Lower leg skin (tissue), 4 donors: ENCODE measurements at regions not wholly inside any gene's neighbourhood (a gene's known extent, or its start where the extent isn't known, plus 50 kb on each side); places are given as distances from the start of the nearest gene placed in this dataset.

Experiments
- DNase-seq, 2 donors: peaks; one replicate each; pipeline ENCODE4 v3.0.0-alpha.2; 2019; ENCODE audit warnings: low spot score in 2 of 2
- H3K4me3 ChIP-seq: fragments of 200-600 bp; sonication (generic); 2 replicates; pipeline ENCODE4 v1.5.1; 2017; ENCODE audit warnings: mild to moderate bottlenecking, low read depth; ENCODE audit not compliant: poor library complexity, severe bottlenecking
- POLR2A ChIP-seq, 2 donors: fragments of 450-650 bp; IDR thresholded peaks; one replicate each; pipeline ENCODE4 v1.6.1; 2016 to 2017; ENCODE audit warnings: antibody characterized with exemption in 2 of 2, mild to moderate bottlenecking in 1 of 2, moderate library complexity in 1 of 2
- WGBS, 2 donors: methylation state at CpG; one replicate each; pipeline ENCODE4 v1.1.5; 2018; 5-methylcytosine and 5-hydroxymethylcytosine counted together
- intact Hi-C: fragments of 100-400 bp; cut with DNase I; formaldehyde crosslinking; loops from one replicate; pipeline ENCODE4 v1.15.0; 2023; ENCODE audit warnings: low total_unique reads
- TF ChIP-seq, protein P1 (sequence below), 3 donors: fragments of 450-650 bp; IDR thresholded peaks; one replicate each; pipeline ENCODE4 v1.5.1; 2016; ENCODE audit warnings: antibody characterized with exemption in 3 of 3, mild to moderate bottlenecking in 3 of 3, moderate library complexity in 2 of 3

DNA sequence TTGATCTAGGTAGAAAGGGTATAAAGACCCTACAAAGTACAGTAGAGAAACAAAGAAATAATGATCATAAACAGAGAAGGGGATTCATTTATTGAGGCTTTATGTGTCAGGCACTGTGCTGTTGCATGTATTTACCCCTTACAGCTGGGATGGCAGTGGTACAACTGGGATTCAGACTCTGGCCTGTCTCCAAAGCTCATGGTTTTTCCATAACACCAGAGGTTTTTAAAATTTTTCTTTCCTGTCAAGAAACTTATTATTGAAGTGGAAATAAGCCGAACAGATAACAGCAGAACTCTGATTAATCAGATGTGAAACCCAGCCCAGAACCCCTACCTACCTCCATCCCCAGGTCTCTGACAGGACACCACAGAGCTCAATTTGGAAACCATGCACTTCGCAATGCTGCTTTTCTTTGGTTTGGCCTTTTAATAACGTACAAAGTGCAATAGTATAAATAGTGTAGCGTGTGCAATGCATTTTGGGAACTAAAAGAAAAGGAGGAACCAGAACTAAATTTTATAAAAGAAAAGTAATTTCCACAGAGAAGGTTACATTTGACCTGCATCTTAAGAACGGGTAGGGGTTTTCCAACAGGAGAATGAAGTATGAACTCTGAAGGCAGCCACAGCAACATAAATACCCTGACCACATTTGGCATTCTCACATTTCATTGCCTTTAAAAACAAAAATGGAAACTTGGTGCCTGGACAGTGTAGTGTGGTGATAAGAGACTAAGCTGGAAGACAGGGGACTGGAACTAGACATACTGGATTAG is 92.0 kb upstream of the S1PR1 start:
- intact Hi-C loops, result no loop called here
- no peak overlapping the region for H3K4me3 ChIP-seq
- DNase-seq, result no peak
- WGBS, 2 donors, result 87 to 92% methylated on average over 5 of the region's 5 CpGs
- no peak for TF ChIP-seq POLR2A (IDR thresholded peaks at IDR 0.05)
- TF ChIP-seq, protein P1, sequence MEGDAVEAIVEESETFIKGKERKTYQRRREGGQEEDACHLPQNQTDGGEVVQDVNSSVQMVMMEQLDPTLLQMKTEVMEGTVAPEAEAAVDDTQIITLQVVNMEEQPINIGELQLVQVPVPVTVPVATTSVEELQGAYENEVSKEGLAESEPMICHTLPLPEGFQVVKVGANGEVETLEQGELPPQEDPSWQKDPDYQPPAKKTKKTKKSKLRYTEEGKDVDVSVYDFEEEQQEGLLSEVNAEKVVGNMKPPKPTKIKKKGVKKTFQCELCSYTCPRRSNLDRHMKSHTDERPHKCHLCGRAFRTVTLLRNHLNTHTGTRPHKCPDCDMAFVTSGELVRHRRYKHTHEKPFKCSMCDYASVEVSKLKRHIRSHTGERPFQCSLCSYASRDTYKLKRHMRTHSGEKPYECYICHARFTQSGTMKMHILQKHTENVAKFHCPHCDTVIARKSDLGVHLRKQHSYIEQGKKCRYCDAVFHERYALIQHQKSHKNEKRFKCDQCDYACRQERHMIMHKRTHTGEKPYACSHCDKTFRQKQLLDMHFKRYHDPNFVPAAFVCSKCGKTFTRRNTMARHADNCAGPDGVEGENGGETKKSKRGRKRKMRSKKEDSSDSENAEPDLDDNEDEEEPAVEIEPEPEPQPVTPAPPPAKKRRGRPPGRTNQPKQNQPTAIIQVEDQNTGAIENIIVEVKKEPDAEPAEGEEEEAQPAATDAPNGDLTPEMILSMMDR (IDR thresholded peaks at IDR 0.05), result no peak

DNA sequence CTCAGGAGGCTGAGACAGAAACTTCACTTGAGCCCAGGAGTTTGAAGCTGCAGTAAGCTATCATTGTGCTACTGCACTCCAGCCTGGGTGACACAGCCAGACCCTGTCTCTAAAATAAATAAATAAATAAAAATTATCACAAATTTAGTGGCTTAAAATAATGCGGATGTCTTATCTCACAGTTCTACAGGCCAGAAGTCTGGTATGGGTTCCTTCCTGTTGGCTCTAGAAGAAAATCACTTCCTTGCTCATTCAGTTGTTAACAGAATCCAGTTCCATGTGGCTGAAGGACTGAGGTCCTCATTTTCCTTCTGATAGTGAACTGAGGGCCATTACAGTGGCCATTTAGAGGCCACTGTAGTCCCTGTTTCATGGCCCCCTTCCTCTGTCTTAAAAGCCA is 94.6 kb upstream of the S1PR1 start:
- intact Hi-C loops, result no loop called here
- H3K4me3 ChIP-seq, result no peak overlapping the region
- TF ChIP-seq, protein P1 (IDR thresholded peaks at IDR 0.05), result no peak
- TF ChIP-seq POLR2A (IDR thresholded peaks at IDR 0.05), result no peak
- DNase-seq, result no peak
- WGBS, 2 donors, result 79 to 89% methylated on average over 1 of the region's 1 CpG

DNA sequence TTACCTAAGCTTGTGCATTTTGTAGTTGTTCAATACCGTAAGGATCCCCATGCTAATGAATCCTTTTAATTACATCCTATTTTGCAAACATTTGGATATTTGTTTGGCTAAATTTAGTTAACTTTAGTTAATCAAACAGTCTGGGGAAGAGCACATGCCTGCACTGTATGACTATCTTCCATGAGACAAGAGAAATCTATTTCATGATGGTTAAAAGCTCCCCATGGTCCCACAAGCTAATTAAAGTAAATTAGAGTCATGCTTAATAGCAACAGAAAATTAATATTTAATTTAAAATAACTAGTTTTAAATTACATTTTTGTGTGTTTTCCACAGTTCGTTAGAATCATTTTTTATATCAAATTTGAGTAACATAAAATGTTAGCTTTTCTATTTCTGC is 95.4 kb upstream of the S1PR1 start:
- DNase-seq, result no peak
- WGBS, 2 donors, result 93 to 97% methylated on average over 2 of the region's 2 CpGs
- TF ChIP-seq, protein P1 (IDR thresholded peaks at IDR 0.05), result no peak
- TF ChIP-seq POLR2A (IDR thresholded peaks at IDR 0.05), result no peak
- intact Hi-C loops, result no loop called here
- H3K4me3 ChIP-seq, result no peak overlapping the region

DNA sequence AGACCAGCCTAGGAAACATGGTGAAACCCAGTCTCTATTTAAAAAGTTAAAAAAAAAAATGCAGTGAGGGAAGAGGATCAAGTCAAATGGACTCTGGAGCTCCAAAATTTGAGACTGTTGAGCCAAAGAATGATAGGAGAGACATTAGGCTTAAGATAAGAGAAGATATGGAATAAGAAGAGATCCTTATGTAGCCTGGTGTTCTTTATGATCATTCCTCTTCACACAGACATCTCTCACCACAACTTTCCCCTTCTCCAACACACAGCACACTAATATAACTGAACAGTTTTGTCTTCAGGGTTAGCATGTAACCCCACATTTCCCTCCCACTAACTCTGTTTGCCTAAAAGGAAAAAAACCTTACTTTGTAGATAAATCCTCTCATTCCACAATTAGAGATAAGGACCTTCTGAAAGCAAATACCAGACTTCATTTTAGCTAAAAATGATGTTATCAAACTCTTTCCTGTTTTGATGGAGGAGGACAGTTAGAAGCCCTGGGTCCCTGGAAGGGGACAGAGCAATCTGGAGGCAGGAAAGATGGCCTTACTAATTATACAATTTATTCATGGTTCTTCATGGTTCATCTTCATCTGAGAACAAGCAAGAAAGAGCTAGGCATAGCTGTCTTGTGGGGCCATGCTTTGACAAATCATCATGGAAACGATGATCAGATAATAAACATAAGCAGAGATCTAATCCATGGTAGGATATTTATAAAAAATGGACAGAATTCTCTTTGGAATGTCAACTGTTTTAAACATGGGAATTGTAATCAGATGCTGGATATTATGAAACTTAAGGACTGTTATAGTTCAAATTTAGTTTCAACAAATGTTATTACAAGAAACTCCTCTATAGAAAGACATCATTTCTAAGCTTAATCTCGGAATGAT is 96.7 kb upstream of the S1PR1 start:
- intact Hi-C loops, result no loop called here
- no peak overlapping the region for H3K4me3 ChIP-seq
- no peak for TF ChIP-seq POLR2A (IDR thresholded peaks at IDR 0.05)
- TF ChIP-seq, protein P1 (IDR thresholded peaks at IDR 0.05), result no peak
- WGBS, 2 donors, result 86 to 88% methylated on average over 2 of the region's 2 CpGs
- no peak for DNase-seq

DNA sequence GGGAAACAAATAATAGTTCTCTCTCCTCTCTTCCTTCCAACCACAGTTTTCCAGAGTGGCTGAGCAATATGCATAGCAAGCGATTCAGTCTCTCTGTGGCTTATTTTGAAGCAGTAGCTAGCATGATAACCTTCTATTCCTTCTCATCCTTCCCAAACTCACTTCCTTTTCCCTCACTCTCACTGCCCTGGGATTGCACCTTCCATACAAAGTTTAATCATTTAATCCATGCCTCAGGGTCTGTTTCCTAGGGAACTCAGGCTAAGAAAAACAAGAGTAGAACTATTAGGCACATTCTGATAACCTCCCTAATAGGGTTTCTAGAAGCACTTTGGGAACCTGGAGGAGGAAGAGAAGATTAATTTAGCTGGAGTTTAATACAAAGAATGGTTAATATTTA is 97.7 kb upstream of the S1PR1 start:
- intact Hi-C loops, result no loop called here

More for the DNA sequence above, 97.7 kb upstream of the S1PR1 start:
- WGBS, 2 donors, result 47 to 52% methylated on average over 1 of the region's 1 CpG
- no peak for TF ChIP-seq POLR2A (IDR thresholded peaks at IDR 0.05)
- TF ChIP-seq, protein P1 (IDR thresholded peaks at IDR 0.05), result no peak
- H3K4me3 ChIP-seq, result no peak overlapping the region
- no peak for DNase-seq
